ENCODE measurements at regions not wholly inside any gene's neighbourhood (a gene's known extent, or its start where the extent isn't known, plus 50 kb on each side); places are given as distances from the start of the nearest gene placed in this dataset.

DNA sequence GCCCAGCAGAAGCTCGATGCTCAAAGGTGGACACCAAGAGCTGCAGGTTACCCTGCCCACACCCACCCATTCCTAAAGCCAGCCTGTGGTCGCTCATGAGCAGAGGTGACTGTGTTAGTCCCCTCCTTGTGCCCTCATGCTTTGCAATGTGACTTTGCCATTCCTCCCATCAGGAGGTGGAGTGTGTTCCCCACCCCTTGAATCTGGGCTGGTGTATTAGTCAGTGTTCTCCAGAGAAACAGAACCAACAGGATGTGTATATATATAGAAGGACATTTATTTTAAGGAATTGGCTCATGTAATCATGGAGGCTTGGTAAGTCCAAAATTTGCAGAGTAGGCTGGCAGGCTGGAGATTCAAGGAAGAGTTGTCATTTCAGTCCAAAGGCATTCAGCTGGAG lies 54.4 kb upstream of the RNF24 start:
- peak; percentile 21 for DNase-seq

- no peak for DNase-seq
These were observed 53.4 kb upstream of the RNF24 start for GRCh38 chr20:4068708-4069107.

DNA sequence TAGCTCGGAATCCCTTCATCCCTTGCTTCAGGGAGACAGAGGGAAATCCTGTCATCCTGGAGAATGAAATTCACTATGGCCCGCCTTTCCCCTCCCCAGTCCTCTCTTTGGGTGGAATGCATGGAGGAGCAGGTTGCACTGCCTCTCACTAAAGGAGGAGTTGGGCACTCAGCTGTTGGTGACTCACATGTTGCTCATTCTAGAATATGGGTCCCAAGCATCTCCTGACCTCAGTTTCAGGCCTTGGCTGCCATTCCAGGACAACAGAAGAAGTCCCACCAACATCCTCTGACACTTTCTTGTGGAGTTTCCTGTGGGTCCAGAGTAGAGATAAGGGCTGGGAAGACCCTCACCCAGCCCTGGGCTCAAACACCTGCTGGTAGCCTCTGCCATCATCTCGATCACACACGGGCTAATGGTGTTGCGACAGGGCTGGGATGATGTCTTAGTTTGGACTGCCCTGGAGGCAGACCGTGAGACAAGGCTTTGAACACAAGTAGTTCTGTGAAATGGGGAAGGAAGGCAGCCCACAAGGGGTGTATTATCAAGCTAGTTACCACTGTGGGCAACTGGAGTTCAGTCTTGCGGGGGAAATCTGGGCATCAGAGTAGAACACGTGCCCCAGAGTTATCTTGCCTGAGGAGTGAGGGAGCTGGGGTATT lies 52.4 kb upstream of the RNF24 start:
- DNase-seq: peak; percentile 91

DNA sequence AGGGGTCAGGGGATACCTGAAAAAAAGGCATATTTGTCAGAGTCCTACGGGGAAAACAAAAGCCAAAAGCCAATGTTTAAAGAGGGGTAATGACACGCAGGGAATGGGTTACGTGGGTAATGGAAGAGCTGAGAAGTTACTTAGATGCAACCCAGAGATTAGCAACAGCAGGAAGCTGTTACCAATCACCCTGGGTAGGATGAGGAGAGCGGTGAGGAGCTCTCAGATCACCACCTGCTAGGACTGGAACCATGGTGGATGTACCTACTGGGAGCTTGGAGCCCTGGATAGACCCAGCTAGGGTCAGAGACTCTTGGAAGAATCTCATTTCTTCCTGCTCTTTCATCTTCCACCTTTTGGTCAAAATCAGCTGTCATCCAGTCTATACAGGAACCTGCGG lies 51.2 kb upstream of the RNF24 start:
- DNase-seq: no peak

DNA sequence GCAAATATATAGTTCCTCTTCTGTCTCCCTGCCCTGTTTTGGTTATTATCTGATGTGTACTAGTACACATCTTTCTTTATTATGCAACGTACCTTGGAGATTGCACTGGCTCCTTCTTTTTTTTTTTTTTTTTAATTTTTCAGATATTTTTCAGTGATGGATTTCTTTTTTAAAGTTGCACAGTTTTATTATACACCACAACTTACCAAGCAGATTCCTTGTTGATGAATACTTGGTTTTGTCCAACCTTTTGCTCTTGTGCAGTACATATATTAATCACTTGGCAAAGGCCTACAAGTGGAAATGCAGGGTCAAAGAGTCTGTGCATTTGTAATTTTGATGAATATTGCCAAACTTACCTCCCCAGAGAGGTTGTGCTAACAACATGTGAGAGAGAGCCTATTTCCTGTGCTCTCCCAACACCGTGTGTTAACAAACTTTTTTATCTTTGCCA lies 50.1 kb upstream of the RNF24 start:
- DNase-seq: peak; percentile 76

Measured in EL (cell line).